OCI-LY1 (cell line): ENCODE measurements at regions not wholly inside any gene's neighbourhood (a gene's known extent, or its start where the extent isn't known, plus 50 kb on each side); places are given as distances from the start of the nearest gene placed in this dataset.

Experiments used
- H2AFZ ChIP-seq: fragments of 200-600 bp; sonication (generic), shearing (Covaris generic); 2 replicates; pipeline ENCODE4 v1.6.0; 2014; ENCODE audit warnings: antibody characterized with exemption, mild to moderate bottlenecking, low read length
- H3F3A ChIP-seq: fragments of 200-600 bp; sonication (generic), shearing (Covaris generic); 2 replicates; pipeline ENCODE4 v1.6.0; 2014; ENCODE audit warnings: mild to moderate bottlenecking, antibody characterized with exemption, low read length, moderate library complexity; ENCODE audit not compliant: insufficient read depth
- H3K27ac ChIP-seq: fragments of 200-600 bp; sonication (generic); 2 replicates; pipeline ENCODE4 v1.5.1; 2014; ENCODE audit warnings: low read length, mixed run types, mild to moderate bottlenecking, low read depth; ENCODE audit not compliant: poor library complexity, severe bottlenecking
- H3K27me3 ChIP-seq: fragments of 200-600 bp; sonication (generic); 2 replicates; pipeline ENCODE4 v1.6.0; 2014; ENCODE audit warnings: antibody characterized with exemption, mild to moderate bottlenecking, low read length, moderate library complexity; ENCODE audit not compliant: insufficient read depth
- H3K36me3 ChIP-seq: fragments of 200-600 bp; sonication (generic); 2 replicates; pipeline ENCODE4 v1.6.1; 2014; ENCODE audit warnings: mild to moderate bottlenecking, antibody characterized with exemption, low read length, moderate library complexity, mixed read lengths; ENCODE audit not compliant: insufficient read depth
- H3K4me1 ChIP-seq: fragments of 200-600 bp; sonication (generic); 2 replicates; pipeline ENCODE4 v1.5.1; 2014; ENCODE audit warnings: mild to moderate bottlenecking, low read length, moderate library complexity; ENCODE audit not compliant: insufficient read depth, severe bottlenecking
- H3K4me2 ChIP-seq: fragments of 200-600 bp; sonication (generic), shearing (Covaris generic); 2 replicates; pipeline ENCODE4 v1.6.1; 2014; ENCODE audit warnings: low read length
- H3K4me3 ChIP-seq: fragments of 200-600 bp; sonication (generic); 2 replicates; pipeline ENCODE4 v1.5.1; 2014; ENCODE audit warnings: low read length, low read depth, mild to moderate bottlenecking, mixed read lengths; ENCODE audit not compliant: poor library complexity, severe bottlenecking
- H3K79me2 ChIP-seq: fragments of 200-600 bp; shearing (Covaris generic); 2 replicates; pipeline ENCODE4 v1.6.1; 2016; ENCODE audit warnings: mixed run types, low read length, mixed read lengths; ENCODE audit not compliant: insufficient read depth
- H3K9ac ChIP-seq: fragments of 200-600 bp; sonication (generic), shearing (Covaris generic); 2 replicates; pipeline ENCODE4 v1.6.1; 2014; ENCODE audit warnings: mild to moderate bottlenecking, low read length, mixed read lengths
- H3K9me2 ChIP-seq: fragments of 200-600 bp; sonication (generic), shearing (Covaris generic); 2 replicates; pipeline ENCODE4 v1.6.1; 2014; ENCODE audit warnings: low read depth, mild to moderate bottlenecking, low read length, mixed read lengths
- H3K9me3 ChIP-seq: fragments of 200-600 bp; shearing (Covaris generic); 2 replicates; pipeline ENCODE4 v1.6.1; 2014; ENCODE audit warnings: low read length, mixed read lengths
- H4K20me1 ChIP-seq: fragments of 200-600 bp; sonication (generic), shearing (Covaris generic); 2 replicates; pipeline ENCODE4 v1.6.0; 2016; ENCODE audit warnings: mild to moderate bottlenecking, low read length; ENCODE audit not compliant: insufficient read depth
- CTCF ChIP-seq: fragments of 200-600 bp; sonication (generic), shearing (Covaris generic); IDR thresholded peaks from 2 replicates; pipeline ENCODE4 v1.5.1; 2017; ENCODE audit warnings: mild to moderate bottlenecking, antibody characterized with exemption, low read length, moderate library complexity, mixed read lengths
- EZH2 ChIP-seq: fragments of 200-600 bp; sonication (generic), shearing (Covaris generic); IDR thresholded peaks from 2 replicates; pipeline ENCODE4 v1.8.0; 2017; ENCODE audit warnings: borderline replicate concordance, mixed run types, mild to moderate bottlenecking, antibody characterized with exemption, low read length, moderate library complexity, mixed read lengths

GRCh38 chr3:4015426-4015825, 216.2 kb downstream of the LRRN1 start:
- Histone ChIP-seq H3F3A (no peaks in the 10 kb centered on the region), H3K9ac (no peak overlapping the region), H4K20me1 (no peaks in the 10 kb centered on the region), H3K27me3 (no peaks in the 10 kb centered on the region), H3K9me2 (no peaks in the 10 kb centered on the region), H2AFZ (no peak overlapping the region), H3K27ac (no peak overlapping the region), H3K9me3 (no peaks in the 10 kb centered on the region), H3K4me2 (no peak overlapping the region), H3K36me3 (no peaks in the 10 kb centered on the region), H3K4me1 (no peaks in the 10 kb centered on the region), H3K79me2 (no peaks in the 10 kb centered on the region), H3K4me3 (no peak overlapping the region)
- no peak for TF ChIP-seq CTCF
- no peak for TF ChIP-seq EZH2

- Histone ChIP-seq H3K9ac (no peak overlapping the region), H3K9me2 (no peaks in the 10 kb centered on the region), H3F3A (no peaks in the 10 kb centered on the region), H3K27me3 (no peaks in the 10 kb centered on the region), H3K27ac (no peak overlapping the region), H3K4me3 (no peak overlapping the region), H3K9me3 (no peaks in the 10 kb centered on the region), H2AFZ (no peak overlapping the region), H3K4me2 (no peak overlapping the region), H3K79me2 (no peaks in the 10 kb centered on the region), H3K36me3 (no peaks in the 10 kb centered on the region), H4K20me1 (no peaks in the 10 kb centered on the region), H3K4me1 (no peaks in the 10 kb centered on the region)
- TF ChIP-seq EZH2 = no peak
- TF ChIP-seq CTCF = no peak
Observed at GRCh38 chr3:4019501-4019900, 220.3 kb downstream of the LRRN1 start.

- no peak overlapping the region for H3K27ac ChIP-seq
- H3K27me3 ChIP-seq = no peaks in the 10 kb centered on the region
- no peaks in the 10 kb centered on the region for H3K4me1 ChIP-seq
- H3K9me3 ChIP-seq = no peaks in the 10 kb centered on the region
- H3K36me3 ChIP-seq = no peaks in the 10 kb centered on the region
- H4K20me1 ChIP-seq = no peaks in the 10 kb centered on the region
- H3F3A ChIP-seq = no peaks in the 10 kb centered on the region
- no peaks in the 10 kb centered on the region for H3K79me2 ChIP-seq
- no peak overlapping the region for H2AFZ ChIP-seq
- no peak overlapping the region for H3K4me3 ChIP-seq
- TF ChIP-seq CTCF (no peak), EZH2 (no peak)
- no peak overlapping the region for H3K4me2 ChIP-seq
- H3K9ac ChIP-seq = no peak overlapping the region
- H3K9me2 ChIP-seq = no peaks in the 10 kb centered on the region
Observed at GRCh38 chr3:4021162-4021561, 221.9 kb downstream of the LRRN1 start.
